ENCODE measurements at regions not wholly inside any gene's neighbourhood (a gene's known extent, or its start where the extent isn't known, plus 50 kb on each side); places are given as distances from the start of the nearest gene placed in this dataset.

- Histone ChIP-seq H3K27me3 (ENCODE audit: control insufficient read depth in 2 of 2, insufficient read depth in 2 of 2, low read length in 2 of 2) (no peaks in the 10 kb centered on the region), H3K27ac (ENCODE audit: insufficient read depth, low read depth, low read length) (no peak overlapping the region), H3K9me1 (replicated peaks; ENCODE audit: control insufficient read depth, extremely low read depth, insufficient read depth, low read length) (no peaks in the 10 kb centered on the region), H3K9ac (replicated peaks; ENCODE audit: extremely low read depth, insufficient read depth, low read length) (no peak overlapping the region), H4K20me1 (replicated peaks; ENCODE audit: control insufficient read depth, extremely low read depth, insufficient read depth, low read length) (no peaks in the 10 kb centered on the region), H3K36me3 (ENCODE audit: control insufficient read depth in 2 of 2, extremely low read depth in 1 of 2, insufficient read depth in 2 of 2, low read length in 2 of 2) (no peaks in the 10 kb centered on the region), H3K4me3 (replicated peaks in 1 of 3; ENCODE audit: insufficient read depth in 1 of 3, low read depth in 1 of 3, low read length in 3 of 3) (no peak overlapping the region), H3K79me2 (ENCODE audit: control insufficient read depth, insufficient read depth, low read length) (no peaks in the 10 kb centered on the region), H3K4me1 (ENCODE audit: control insufficient read depth, extremely low read depth, insufficient read depth, low read length) (no peaks in the 10 kb centered on the region), H3K9me3 (replicated peaks; ENCODE audit: control insufficient read depth, insufficient read depth, low read length) (no peaks in the 10 kb centered on the region), H2AFZ (ENCODE audit: low read depth, low read length) (no peak overlapping the region), H3K4me2 (ENCODE audit: insufficient read depth, low read length) (no peak overlapping the region)
- ChIA-PET POLR2A (no interaction called here), CTCF (interaction anchor here (1.2 kb wide), 1 partner anchor 13 kb away, joined by 5 read pairs; no protein-coding TSS in a partner anchor)
- dilution Hi-C loops (cut with MboI; ENCODE audit: extremely low pct_ligation_motif_present, low sequenced_read_pairs) (no loop called here), intact Hi-C loops (cut with micrococcal nuclease) (no loop called here)
- TF ChIP-seq FOS (IDR thresholded peaks at IDR 0.05; ENCODE audit: borderline replicate concordance, insufficient read depth, low read length) (no peak), GATA2 (IDR thresholded peaks at IDR 0.05; ENCODE audit: insufficient read depth, insufficient read length, low read depth, low read length) (no peak), CTCF (IDR thresholded peaks at IDR 0.05; ENCODE audit: extremely low read depth in 1 of 2, insufficient read depth in 1 of 2, low read depth in 1 of 2, low read length in 2 of 2) (no peak), POLR2A (IDR thresholded peaks at IDR 0.05; ENCODE audit: low read depth, low read length) (no peak), EZH2 (IDR thresholded peaks at IDR 0.05; ENCODE audit: borderline replicate concordance, low read depth, low read length, severe bottlenecking) (no peak), MYC (IDR thresholded peaks at IDR 0.05; ENCODE audit: low read depth, low read length) (no peak), JUN (IDR thresholded peaks at IDR 0.05; ENCODE audit: borderline replicate concordance, insufficient read depth, insufficient read length, low read depth) (no peak), POLR2AphosphoS5 (IDR thresholded peaks at IDR 0.05; ENCODE audit: insufficient read depth, low read depth, low read length) (no peak), MAX (IDR thresholded peaks at IDR 0.05; ENCODE audit: insufficient read depth, insufficient read length) (no peak)
- BruUV-seq (replicated peaks) = no TSS peak
- DNase-seq (ENCODE audit: low read depth, low spot score) = no peak
- FAIRE-seq = no peak
These were observed 374.8 kb downstream of the NR2F1-AS1 start for GRCh38 chr5:93206203-93206602.

All from endothelial cell of umbilical vein (primary cell).